K562 (cell line): ENCODE measurements at regions not wholly inside any gene's neighbourhood (a gene's known extent, or its start where the extent isn't known, plus 50 kb on each side); places are given as distances from the start of the nearest gene placed in this dataset.

ENCODE experiments used
- FOXA1 ChIP-seq: fragments of 450-650 bp; IDR thresholded peaks from 2 replicates; pipeline ENCODE4 v1.6.1; 2016; ENCODE audit warnings: mild to moderate bottlenecking, borderline replicate concordance
- HMG20B ChIP-seq: fragments of 250-450 bp; sonication (Bioruptor Pico); IDR thresholded peaks from 2 replicates; pipeline ENCODE4 v1.5.0; 2021; ENCODE audit warnings: mild to moderate bottlenecking
- RB1 ChIP-seq: fragments of 450-650 bp; IDR thresholded peaks from 2 replicates; pipeline ENCODE4 v1.6.1; 2017; ENCODE audit warnings: low read depth, mild to moderate bottlenecking
- ZNF318 ChIP-seq, 2 experiments: fragments of 450-650 bp; IDR thresholded peaks; 2 replicates each; pipeline ENCODE4 v1.6.1; 2016; ENCODE audit warnings: mild to moderate bottlenecking in 2 of 2, borderline replicate concordance in 1 of 2, low read depth in 1 of 2, moderate library complexity in 1 of 2

- no peak for TF ChIP-seq ZNF318 (IDR thresholded peaks at IDR 0.05; ENCODE audit: borderline replicate concordance in 1 of 2, low read depth in 1 of 2)
- no peak for TF ChIP-seq FOXA1
- TF ChIP-seq RB1: no peak
- no peak for TF ChIP-seq HMG20B (CRISPR knock-in tag)
These were observed 813.0 kb downstream of the LUZP2 start (continued) for GRCh38 chr11:25309818-25310217.
